HEK293 (cell line): ENCODE measurements at regions not wholly inside any gene's neighbourhood (a gene's known extent, or its start where the extent isn't known, plus 50 kb on each side); places are given as distances from the start of the nearest gene placed in this dataset.

Experiments
- TRIM28 ChIP-seq: IDR thresholded peaks from 2 replicates; pipeline ENCODE4 v1.6.1; 2011; ENCODE audit warnings: low read length, control low read depth, borderline replicate concordance
- ZFP41 ChIP-seq: fragments of 450-650 bp; formaldehyde crosslinking; IDR thresholded peaks from 2 replicates; pipeline ENCODE4 v1.5.1; 2016; ENCODE audit warnings: missing biosample characterization, missing genetic modification characterization, borderline replicate concordance
- TF ChIP-seq, protein P1 (sequence below): fragments of 450-650 bp; formaldehyde crosslinking; IDR thresholded peaks from 2 replicates; pipeline ENCODE4 v1.5.1; 2016; ENCODE audit warnings: missing biosample characterization, missing genetic modification characterization
- TF ChIP-seq, protein P2 (sequence below): fragments of 450-650 bp; formaldehyde crosslinking; IDR thresholded peaks from 2 replicates; pipeline ENCODE4 v1.5.1; 2016; ENCODE audit warnings: missing biosample characterization, missing genetic modification characterization

DNA sequence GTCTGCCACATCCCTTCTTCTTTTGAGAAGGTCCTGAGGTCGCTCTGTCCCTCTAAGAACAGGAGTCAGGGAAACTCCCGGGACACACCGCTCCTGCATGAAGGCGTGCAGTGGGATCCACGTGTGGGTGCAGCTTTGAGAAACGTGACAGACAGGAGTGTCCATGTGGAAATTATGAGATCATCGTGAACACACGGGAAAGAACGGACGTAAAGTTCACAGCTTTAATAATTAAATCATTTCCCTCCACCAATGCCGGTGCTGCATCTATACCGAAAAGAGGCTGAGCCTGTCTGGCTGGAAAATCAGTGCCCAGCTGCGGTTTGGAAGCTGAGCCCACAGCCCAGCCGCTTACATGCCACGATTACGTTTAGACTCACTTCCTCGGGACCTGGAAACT, 372.4 kb upstream of the SALL3 start:
- TF ChIP-seq, protein P1, sequence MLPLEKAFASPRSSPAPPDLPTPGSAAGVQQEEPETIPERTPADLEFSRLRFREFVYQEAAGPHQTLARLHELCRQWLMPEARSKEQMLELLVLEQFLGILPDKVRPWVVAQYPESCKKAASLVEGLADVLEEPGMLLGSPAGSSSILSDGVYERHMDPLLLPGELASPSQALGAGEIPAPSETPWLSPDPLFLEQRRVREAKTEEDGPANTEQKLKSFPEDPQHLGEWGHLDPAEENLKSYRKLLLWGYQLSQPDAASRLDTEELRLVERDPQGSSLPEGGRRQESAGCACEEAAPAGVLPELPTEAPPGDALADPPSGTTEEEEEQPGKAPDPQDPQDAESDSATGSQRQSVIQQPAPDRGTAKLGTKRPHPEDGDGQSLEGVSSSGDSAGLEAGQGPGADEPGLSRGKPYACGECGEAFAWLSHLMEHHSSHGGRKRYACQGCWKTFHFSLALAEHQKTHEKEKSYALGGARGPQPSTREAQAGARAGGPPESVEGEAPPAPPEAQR (tag by site-specific recombination), result no peak
- TF ChIP-seq, protein P2, sequence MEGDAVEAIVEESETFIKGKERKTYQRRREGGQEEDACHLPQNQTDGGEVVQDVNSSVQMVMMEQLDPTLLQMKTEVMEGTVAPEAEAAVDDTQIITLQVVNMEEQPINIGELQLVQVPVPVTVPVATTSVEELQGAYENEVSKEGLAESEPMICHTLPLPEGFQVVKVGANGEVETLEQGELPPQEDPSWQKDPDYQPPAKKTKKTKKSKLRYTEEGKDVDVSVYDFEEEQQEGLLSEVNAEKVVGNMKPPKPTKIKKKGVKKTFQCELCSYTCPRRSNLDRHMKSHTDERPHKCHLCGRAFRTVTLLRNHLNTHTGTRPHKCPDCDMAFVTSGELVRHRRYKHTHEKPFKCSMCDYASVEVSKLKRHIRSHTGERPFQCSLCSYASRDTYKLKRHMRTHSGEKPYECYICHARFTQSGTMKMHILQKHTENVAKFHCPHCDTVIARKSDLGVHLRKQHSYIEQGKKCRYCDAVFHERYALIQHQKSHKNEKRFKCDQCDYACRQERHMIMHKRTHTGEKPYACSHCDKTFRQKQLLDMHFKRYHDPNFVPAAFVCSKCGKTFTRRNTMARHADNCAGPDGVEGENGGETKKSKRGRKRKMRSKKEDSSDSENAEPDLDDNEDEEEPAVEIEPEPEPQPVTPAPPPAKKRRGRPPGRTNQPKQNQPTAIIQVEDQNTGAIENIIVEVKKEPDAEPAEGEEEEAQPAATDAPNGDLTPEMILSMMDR (tag by site-specific recombination), result no peak
- TF ChIP-seq ZFP41 (tag by site-specific recombination) (no peak), TRIM28 (no peak)
